DMS53 treated with DMSO at 0.1 percent for 48 hours (cell line): ENCODE measurements at regions not wholly inside any gene's neighbourhood (a gene's known extent, or its start where the extent isn't known, plus 50 kb on each side); places are given as distances from the start of the nearest gene placed in this dataset.

Experiments used
- DNase-seq: peaks from one replicate; lab custom pipeline; 2025; ENCODE audit not compliant: unreplicated experiment; lab: John Stamatoyannopoulos, UW

DNA sequence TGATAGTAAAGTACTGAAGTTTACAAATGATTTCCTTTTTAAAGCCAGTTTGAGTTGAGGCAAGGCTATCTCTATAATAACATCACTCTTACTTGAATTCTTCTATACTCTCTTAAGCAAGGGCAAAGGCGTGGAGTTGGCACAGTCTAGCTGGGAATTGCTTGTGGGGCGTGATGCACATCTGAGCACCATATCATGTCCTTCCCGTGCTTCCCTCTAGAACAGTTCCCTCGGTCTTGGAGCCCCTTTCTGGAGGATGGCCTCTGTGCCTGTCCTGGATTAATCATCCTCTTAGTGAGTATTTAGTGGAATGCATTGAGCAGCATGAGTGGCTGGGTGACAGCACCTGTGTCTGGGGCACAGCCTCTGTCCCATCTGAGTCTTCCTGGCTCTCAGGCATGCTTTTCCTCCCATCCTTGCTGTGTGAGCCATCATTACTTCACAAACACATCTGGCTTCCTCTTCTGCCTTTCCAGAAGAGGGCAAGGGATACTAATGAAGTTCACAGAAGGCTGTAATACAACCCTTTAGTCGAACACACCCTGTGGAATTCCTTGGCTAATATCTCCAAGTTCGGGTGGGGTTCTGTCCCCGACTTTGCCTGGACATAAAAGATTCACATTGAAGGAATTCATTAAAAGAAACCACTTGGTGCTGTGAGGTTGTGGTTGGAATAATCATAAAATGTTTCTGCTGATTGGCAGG is 188.2 kb downstream of the FNDC1 start:
- DNase-seq = no peak

- no peak for DNase-seq
Observed at GRCh38 chr6:159353193-159353592, 184.0 kb downstream of the FNDC1 start.

DNA sequence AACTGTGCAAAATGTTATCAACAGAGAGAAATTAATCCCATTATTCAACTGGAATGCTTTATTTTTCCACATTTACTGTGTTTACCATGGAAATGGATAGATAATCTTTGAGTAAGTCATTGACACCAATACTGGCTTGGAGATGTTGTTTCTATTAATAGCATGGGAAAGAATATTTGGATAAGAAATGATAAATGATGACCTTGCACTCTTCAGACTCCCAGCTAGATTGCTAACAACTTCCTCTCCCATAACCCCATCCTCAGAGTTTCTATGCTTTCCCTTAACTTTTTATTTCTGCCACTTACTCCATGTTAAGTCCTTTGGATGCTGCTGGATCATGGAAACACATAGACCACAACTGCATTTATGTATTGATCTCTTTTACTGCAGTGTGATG is 182.5 kb downstream of the FNDC1 start:
- DNase-seq = no peak

DNA sequence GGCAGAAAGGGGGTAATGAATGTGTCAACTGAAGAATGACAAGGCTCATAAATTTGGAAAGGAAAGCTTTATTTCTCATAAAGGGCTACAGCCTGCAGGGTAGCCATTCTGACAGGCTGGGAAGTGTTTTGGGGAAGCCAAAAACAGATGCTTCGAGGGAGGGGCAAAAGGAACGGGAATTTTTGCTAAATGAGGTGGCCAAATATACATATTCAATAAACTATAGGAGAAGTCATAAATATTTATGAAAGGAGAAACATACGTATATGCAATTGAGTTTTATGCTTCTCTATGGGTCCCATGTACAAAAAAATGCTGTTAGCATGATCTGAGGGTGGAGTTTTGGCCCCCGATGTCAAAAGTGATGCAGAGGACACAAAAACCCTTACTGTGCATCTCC is 180.7 kb downstream of the FNDC1 start:
- DNase-seq = no peak

DNA sequence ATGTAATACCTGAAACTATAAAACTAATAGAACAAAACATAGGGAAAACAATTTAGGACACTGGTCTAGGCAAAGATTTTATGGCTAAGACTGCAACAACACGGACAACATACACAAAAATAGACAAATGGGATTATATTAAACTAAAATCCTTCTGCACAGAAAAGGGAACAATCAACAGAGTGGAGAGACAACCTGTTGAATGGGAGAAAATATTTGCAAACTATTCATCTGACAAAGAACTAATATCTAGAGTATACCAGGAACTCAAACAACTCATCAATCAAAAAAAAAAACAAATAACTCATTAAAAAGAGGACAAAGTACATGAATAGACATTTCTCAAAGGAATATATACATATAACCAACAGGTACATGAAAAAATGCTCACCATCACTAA is 174.5 kb downstream of the FNDC1 start:
- DNase-seq = no peak

DNA sequence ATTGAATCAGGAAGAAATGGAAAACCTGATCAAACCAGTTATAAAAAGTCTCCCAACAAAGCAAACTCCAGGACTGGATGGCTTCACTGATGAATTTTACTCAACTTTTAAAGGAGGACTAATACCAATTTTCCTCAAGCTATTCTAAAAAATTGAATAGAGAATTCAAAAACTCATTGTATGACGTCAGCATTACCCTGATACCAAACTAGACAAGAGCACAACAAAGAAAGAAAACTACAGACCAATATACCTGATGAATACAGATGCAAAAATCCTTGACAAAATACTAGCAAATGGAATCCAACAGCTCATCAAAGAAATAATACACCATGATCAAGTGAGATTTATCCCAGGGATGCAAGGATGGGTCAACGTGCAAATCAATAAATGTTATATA is 172.9 kb downstream of the FNDC1 start:
- DNase-seq = no peak

- no peak for DNase-seq
Observed at GRCh38 chr6:159334068-159334467, 164.9 kb downstream of the FNDC1 start.

DNA sequence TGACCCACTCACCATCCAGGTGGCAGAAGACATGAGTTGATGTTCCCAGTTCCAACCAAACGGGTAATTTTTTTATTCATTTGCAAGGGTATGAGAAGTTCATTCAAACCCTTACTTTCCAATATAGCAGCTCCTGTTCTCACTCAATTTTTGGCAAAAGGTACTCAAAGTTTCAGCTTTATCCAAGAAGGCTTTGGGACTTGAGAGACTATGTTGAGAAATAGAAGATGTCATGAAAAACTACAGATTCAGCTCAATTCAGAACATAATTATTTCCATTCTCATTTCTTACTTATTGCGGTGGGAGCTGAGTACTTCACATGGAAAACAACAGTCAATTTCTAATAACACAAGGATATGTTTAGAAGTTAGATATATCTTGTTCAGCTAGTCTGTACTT is 162.3 kb downstream of the FNDC1 start:
- DNase-seq = no peak

DNA sequence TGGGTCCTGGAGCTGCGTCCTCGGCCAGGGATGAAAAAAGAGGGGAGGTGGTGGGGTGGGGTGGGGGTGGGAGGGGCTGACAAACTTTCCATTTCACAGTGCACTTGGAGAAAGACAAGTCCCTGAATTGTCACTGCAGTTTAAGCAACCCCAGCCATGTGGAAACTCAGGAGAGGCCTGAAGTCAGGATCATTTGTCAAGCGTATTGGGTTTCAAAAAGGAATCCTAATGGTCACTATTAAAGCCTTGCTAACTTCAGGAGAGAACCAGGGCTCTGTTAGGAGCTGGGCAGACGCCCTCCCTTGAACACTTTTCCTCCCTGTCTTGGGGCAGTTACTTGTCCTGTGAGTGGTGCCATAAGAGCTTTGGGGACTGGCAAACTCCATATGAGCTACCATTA is 159.9 kb downstream of the FNDC1 start:
- DNase-seq = no peak

DNA sequence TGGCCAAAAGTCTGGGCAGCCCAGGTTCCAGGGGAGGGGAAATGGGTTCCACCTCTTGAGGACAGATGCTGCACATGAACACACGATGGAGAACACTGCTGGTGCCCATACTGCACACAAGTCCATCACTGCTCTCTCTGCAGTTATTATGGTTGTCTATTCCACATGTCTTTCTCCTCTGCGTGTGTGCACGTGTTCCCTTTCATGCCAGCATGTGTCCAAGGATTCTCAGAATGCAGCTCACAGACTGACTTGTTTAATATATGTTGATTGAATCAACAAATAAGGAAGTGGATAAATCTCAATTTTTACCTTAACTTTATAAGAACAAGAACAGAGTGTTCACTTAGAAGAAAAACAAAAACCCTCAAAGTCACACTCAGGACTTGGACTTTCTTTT is 158.9 kb downstream of the FNDC1 start:
- no peak for DNase-seq

DNA sequence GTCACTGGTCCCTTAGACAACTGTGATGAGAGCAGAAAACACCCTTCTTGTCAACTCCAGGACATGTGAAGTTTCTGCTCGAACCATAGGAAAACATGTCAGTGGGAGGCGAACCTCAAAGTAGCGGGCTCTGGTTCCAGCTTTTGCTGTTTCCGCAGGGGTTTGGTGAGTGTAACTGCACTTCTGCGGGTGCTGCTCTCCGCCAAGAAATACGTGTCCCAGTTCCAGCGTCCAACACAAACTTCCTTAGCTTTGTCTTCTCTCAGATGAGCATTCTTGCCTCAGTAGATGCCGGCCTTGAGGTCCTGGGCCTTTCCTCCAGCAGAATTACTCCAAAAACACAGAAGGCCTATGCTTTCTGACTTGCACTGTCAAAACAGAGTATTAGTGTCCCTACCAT is 156.3 kb downstream of the FNDC1 start:
- no peak for DNase-seq

- DNase-seq = no peak
Observed at GRCh38 chr6:159324596-159324995, 155.4 kb downstream of the FNDC1 start.
